ENCODE measurements at regions not wholly inside any gene's neighbourhood (a gene's known extent, or its start where the extent isn't known, plus 50 kb on each side); places are given as distances from the start of the nearest gene placed in this dataset.

DNA sequence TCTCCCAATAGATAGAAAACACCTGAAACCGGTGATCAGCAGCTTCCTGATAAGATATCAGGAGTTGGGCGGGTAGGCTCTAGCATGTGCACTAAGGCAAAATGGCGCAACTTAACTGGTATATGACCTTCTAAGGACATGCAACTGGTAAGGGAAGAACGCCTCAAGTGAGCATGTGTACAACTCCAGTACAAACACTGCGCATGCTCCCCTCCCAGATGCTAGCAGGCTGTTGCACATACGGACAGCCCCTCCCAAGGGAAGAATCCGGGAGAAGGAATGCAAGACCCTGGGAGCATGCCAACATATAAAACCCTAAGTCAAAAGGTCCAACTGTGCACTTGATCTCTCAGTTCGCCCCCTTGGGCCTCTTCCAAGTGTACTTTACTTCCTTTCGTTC lies 110.8 kb downstream of the TSEN15 start:
- TF ChIP-seq, protein P1, sequence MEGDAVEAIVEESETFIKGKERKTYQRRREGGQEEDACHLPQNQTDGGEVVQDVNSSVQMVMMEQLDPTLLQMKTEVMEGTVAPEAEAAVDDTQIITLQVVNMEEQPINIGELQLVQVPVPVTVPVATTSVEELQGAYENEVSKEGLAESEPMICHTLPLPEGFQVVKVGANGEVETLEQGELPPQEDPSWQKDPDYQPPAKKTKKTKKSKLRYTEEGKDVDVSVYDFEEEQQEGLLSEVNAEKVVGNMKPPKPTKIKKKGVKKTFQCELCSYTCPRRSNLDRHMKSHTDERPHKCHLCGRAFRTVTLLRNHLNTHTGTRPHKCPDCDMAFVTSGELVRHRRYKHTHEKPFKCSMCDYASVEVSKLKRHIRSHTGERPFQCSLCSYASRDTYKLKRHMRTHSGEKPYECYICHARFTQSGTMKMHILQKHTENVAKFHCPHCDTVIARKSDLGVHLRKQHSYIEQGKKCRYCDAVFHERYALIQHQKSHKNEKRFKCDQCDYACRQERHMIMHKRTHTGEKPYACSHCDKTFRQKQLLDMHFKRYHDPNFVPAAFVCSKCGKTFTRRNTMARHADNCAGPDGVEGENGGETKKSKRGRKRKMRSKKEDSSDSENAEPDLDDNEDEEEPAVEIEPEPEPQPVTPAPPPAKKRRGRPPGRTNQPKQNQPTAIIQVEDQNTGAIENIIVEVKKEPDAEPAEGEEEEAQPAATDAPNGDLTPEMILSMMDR (IDR thresholded peaks at IDR 0.05): no peak
- TF ChIP-seq POLR2A (IDR thresholded peaks at IDR 0.05) (no peak), EP300 (IDR thresholded peaks at IDR 0.05) (no peak)
